ENCODE measurements at regions not wholly inside any gene's neighbourhood (a gene's known extent, or its start where the extent isn't known, plus 50 kb on each side); places are given as distances from the start of the nearest gene placed in this dataset.
A peak's percentile ranks its signal among the peaks of the same experiment; 100 is the strongest.

- no peak for DNase-seq (ENCODE audit: low read depth)
Measured at GRCh38 chr6:169837529-169838250, 86.3 kb downstream of the ERMARD start.

- DNase-seq (ENCODE audit: low read depth) = peak; percentile 9
Measured at GRCh38 chr6:169833258-169833794, 81.9 kb downstream of the ERMARD start.

- no peak for DNase-seq (ENCODE audit: low read depth)
Measured at GRCh38 chr6:169832247-169832948, 81.0 kb downstream of the ERMARD start.

- DNase-seq (ENCODE audit: low read depth) = peak; percentile 48
Measured at GRCh38 chr6:169831450-169832246, 80.2 kb downstream of the ERMARD start.

Measured in M059J (cell line).